Astrocyte of the cerebellum (primary cell): ENCODE measurements at regions not wholly inside any gene's neighbourhood (a gene's known extent, or its start where the extent isn't known, plus 50 kb on each side); places are given as distances from the start of the nearest gene placed in this dataset.

Experiments
- DNase-seq: peaks from one replicate; pipeline ENCODE4 v3.0.0-alpha.2; 2011; ENCODE audit warnings: low read depth
- H3K4me3 ChIP-seq: 2 replicates; pipeline ENCODE4 v1.5.1; 2011; ENCODE audit warnings: mild to moderate bottlenecking, low read depth, low read length, moderate library complexity
- CTCF ChIP-seq: IDR thresholded peaks from 2 replicates; pipeline ENCODE4 v1.5.1; 2012; ENCODE audit warnings: low read length, low read depth, moderate library complexity, mild to moderate bottlenecking; ENCODE audit errors: missing control alignments
- in situ Hi-C: cut with HindIII; loops from 2 replicates; pipeline ENCODE4 v1.10.0; 2017; ENCODE audit warnings: low sequenced_read_pairs

GRCh38 chr17:5948811-5949210, 121.4 kb upstream of the WSCD1 start:
- in situ Hi-C loops = no loop called here
- no peak overlapping the region for H3K4me3 ChIP-seq
- DNase-seq = no peak
- TF ChIP-seq CTCF = no peak

DNA sequence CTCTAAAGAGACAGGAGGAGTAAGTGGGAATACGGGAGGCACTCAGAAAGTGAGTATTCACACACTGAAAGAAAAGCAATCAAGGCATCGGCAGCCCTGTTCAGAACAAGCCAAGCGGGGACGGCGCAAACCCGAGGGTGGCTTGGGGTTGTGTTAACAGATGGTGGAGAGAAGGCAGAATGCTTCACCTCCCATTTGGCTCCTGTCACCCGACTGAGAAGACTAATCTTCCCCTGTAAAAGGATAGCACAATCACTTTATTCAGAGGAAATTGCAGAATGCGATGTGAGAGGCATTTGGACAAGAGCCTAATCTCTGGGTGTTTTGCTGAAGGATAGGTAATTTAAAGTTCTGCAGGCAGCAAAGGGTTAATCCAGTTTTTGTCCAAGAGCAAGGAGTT, 119.3 kb upstream of the WSCD1 start:
- DNase-seq = no peak
- in situ Hi-C loops = no loop called here
- no peak for TF ChIP-seq CTCF
- no peak overlapping the region for H3K4me3 ChIP-seq

DNA sequence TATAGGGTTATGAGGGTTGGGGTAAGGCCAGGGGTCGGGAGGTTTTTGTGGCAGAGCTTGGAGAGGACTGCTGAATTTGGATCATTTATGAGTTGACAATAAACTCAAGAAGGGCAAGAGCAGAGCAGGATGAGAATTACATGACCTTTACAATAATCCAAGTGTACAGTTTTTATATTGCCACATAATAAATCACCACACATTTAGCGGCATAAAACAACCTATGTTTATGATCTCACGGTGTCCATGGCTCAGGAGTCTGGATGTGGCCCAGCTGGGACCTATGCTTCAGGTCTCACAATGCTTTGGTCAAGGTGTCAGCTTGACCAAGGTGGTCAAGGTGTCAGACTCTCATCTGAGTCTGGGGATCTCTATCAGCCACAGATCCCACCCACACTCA, 118.3 kb upstream of the WSCD1 start:
- no peak for TF ChIP-seq CTCF
- no peak overlapping the region for H3K4me3 ChIP-seq
- no peak for DNase-seq
- in situ Hi-C loops = no loop called here

GRCh38 chr17:5952518-5952917, 117.7 kb upstream of the WSCD1 start:
- no peak for TF ChIP-seq CTCF
- in situ Hi-C loops = no loop called here
- H3K4me3 ChIP-seq = no peak overlapping the region
- no peak for DNase-seq

DNA sequence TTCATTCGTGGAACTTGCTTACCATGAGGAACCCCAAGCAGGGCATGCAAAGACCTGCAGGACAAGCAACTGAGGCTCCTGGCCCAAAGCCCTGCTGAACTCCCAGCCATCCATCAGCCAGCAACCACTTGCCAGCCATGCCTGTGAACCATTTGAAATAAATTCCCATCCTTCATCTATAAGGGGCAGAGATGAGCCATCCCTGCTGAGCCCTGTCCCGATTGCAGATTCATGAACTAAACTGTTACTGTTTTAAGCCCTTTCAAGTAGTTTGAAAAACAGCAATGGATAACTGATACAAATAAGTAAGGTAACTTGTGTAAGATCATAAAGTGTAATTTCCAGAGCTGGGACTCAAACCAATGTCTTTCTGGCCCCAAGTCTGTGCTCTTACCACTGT, 114.4 kb upstream of the WSCD1 start:
- DNase-seq = no peak
- in situ Hi-C loops = no loop called here
- H3K4me3 ChIP-seq = no peak overlapping the region
- TF ChIP-seq CTCF = no peak

- DNase-seq = no peak
- no peak for TF ChIP-seq CTCF
Observed at GRCh38 chr17:5958850-5959249, 111.3 kb upstream of the WSCD1 start.

GRCh38 chr17:5962371-5962770, 107.8 kb upstream of the WSCD1 start:
- in situ Hi-C loops = no loop called here
- TF ChIP-seq CTCF = no peak
- no peak for DNase-seq

More at GRCh38 chr17:5958850-5959249, 111.3 kb upstream of the WSCD1 start:
- no peak overlapping the region for H3K4me3 ChIP-seq
- in situ Hi-C loops = no loop called here

More at GRCh38 chr17:5962371-5962770, 107.8 kb upstream of the WSCD1 start:
- H3K4me3 ChIP-seq = no peak overlapping the region
